Suprapubic skin (tissue), 4 donors: ENCODE measurements at regions not wholly inside any gene's neighbourhood (a gene's known extent, or its start where the extent isn't known, plus 50 kb on each side); places are given as distances from the start of the nearest gene placed in this dataset.

ENCODE experiments used
- DNase-seq, 2 donors: peaks; one replicate each; pipeline ENCODE4 v3.0.0-alpha.2; 2019; ENCODE audit warnings: low spot score in 2 of 2
- H3K27ac ChIP-seq: fragments of 200-600 bp; sonication (generic); one replicate; pipeline ENCODE4 v1.5.1; 2019
- H3K27me3 ChIP-seq: fragments of 200-600 bp; sonication (generic); one replicate; pipeline ENCODE4 v1.5.1; 2019
- H3K36me3 ChIP-seq: fragments of 200-600 bp; sonication (generic); one replicate; pipeline ENCODE4 v1.5.1; 2019
- H3K4me1 ChIP-seq: fragments of 200-600 bp; sonication (generic); one replicate; pipeline ENCODE4 v1.5.1; 2019
- H3K4me3 ChIP-seq: fragments of 200-600 bp; sonication (generic); one replicate; pipeline ENCODE4 v1.5.1; 2019; ENCODE audit warnings: mild to moderate bottlenecking
- H3K9me3 ChIP-seq: fragments of 200-600 bp; sonication (generic); one replicate; pipeline ENCODE4 v1.5.1; 2019
- EP300 ChIP-seq: sonication (generic); formaldehyde crosslinking; IDR thresholded peaks from one replicate; pipeline ENCODE4 v1.6.1; 2017; ENCODE audit warnings: antibody characterized with exemption
- POLR2A ChIP-seq, 2 donors: fragments of 450-650 bp; IDR thresholded peaks; one replicate each; pipeline ENCODE4 v1.6.1; 2017; ENCODE audit warnings: antibody characterized with exemption in 2 of 2, mild to moderate bottlenecking in 2 of 2, moderate library complexity in 2 of 2
- POLR2AphosphoS5 ChIP-seq, 3 donors: sonication (generic); formaldehyde crosslinking; IDR thresholded peaks; one replicate each; pipeline ENCODE4 v1.6.1; 2017; ENCODE audit warnings: antibody characterized with exemption in 3 of 3
- WGBS: methylation state at CpG from one replicate; pipeline ENCODE4 v1.1.5; 2018; 5-methylcytosine and 5-hydroxymethylcytosine counted together
- TF ChIP-seq, protein P1 (sequence below), 2 donors: fragments of 200-600 bp in 1 of 2; fragments of 450-650 bp in 1 of 2; sonication (generic) in 1 of 2; IDR thresholded peaks; one replicate each; pipeline ENCODE4 v1.5.1; 2016 to 2019; ENCODE audit warnings: antibody characterized with exemption in 2 of 2, mild to moderate bottlenecking in 1 of 2, moderate library complexity in 1 of 2

GRCh38 chr2:133810559-133810958 lies 242.3 kb upstream of the NCKAP5 start:
- no peak for DNase-seq
- H3K27ac ChIP-seq = no peak overlapping the region
- no peaks in the 10 kb centered on the region for H3K27me3 ChIP-seq
- no peaks in the 10 kb centered on the region for H3K36me3 ChIP-seq
- H3K9me3 ChIP-seq = no peaks in the 10 kb centered on the region
- TF ChIP-seq, protein P1, sequence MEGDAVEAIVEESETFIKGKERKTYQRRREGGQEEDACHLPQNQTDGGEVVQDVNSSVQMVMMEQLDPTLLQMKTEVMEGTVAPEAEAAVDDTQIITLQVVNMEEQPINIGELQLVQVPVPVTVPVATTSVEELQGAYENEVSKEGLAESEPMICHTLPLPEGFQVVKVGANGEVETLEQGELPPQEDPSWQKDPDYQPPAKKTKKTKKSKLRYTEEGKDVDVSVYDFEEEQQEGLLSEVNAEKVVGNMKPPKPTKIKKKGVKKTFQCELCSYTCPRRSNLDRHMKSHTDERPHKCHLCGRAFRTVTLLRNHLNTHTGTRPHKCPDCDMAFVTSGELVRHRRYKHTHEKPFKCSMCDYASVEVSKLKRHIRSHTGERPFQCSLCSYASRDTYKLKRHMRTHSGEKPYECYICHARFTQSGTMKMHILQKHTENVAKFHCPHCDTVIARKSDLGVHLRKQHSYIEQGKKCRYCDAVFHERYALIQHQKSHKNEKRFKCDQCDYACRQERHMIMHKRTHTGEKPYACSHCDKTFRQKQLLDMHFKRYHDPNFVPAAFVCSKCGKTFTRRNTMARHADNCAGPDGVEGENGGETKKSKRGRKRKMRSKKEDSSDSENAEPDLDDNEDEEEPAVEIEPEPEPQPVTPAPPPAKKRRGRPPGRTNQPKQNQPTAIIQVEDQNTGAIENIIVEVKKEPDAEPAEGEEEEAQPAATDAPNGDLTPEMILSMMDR (IDR thresholded peaks at IDR 0.05) = no peak
- TF ChIP-seq POLR2AphosphoS5 (IDR thresholded peaks at IDR 0.05) (no peak), POLR2A (IDR thresholded peaks at IDR 0.05) (no peak), EP300 (no peak)
- H3K4me1 ChIP-seq = no peaks in the 10 kb centered on the region
- WGBS = 93% methylated on average over 2 of the region's 2 CpGs
- no peak overlapping the region for H3K4me3 ChIP-seq

GRCh38 chr2:133811409-133812125 lies 243.3 kb upstream of the NCKAP5 start:
- TF ChIP-seq, protein P1 (IDR thresholded peaks at IDR 0.05) = no peak
- TF ChIP-seq POLR2A (IDR thresholded peaks at IDR 0.05) = no peak
- no peak for TF ChIP-seq POLR2AphosphoS5 (IDR thresholded peaks at IDR 0.05)
- TF ChIP-seq EP300 = no peak
- Histone ChIP-seq H3K4me3 (no peak overlapping the region), H3K9me3 (no peaks in the 10 kb centered on the region), H3K27me3 (no peaks in the 10 kb centered on the region), H3K36me3 (no peaks in the 10 kb centered on the region), H3K4me1 (no peaks in the 10 kb centered on the region), H3K27ac (no peak overlapping the region)
- 74% methylated on average over 4 of the region's 4 CpGs for WGBS
- DNase-seq = no peak

DNA sequence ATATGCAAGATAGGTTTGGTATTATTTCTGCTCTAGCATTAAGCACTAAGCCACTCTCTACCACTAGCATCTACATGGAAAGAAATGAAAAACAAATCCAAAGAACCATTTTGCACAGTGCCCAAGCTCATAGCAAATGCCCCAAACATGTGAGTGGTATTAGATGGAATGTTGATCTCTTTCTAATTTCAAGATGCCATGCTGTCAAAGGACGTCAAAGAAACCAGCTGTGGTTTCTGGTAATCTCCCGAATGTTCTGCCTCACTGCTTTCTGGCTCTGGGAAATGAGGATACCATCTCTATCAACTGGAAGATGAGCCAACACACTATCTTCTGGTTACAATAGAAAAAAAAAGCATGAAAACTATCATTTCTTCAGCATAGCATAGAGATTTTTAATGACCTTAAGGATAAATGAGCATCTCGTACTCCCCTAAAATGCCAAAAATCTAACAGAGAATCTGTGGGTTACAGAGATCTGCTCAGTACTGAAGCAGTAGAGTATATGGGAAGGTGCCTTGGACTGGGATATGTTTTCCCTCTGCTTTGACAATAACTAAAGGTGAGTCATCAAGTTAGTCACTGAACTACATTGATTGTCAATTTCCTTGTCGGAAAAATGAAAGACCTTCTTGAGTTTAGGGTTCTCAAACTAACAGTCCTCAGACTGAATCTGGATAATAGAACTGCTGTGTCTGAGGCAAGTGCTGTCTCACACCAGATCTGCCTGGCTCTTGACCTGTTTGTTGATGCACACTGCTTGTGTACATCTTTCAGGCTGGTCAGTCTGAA lies 244.8 kb upstream of the NCKAP5 start:
- Histone ChIP-seq H3K9me3 (no peaks in the 10 kb centered on the region), H3K36me3 (no peaks in the 10 kb centered on the region), H3K4me1 (no peaks in the 10 kb centered on the region), H3K27ac (no peak overlapping the region), H3K4me3 (no peak overlapping the region), H3K27me3 (no peaks in the 10 kb centered on the region)
- no peak for DNase-seq
- TF ChIP-seq POLR2A (IDR thresholded peaks at IDR 0.05) (no peak), POLR2AphosphoS5 (IDR thresholded peaks at IDR 0.05) (no peak), EP300 (no peak)
- TF ChIP-seq, protein P1 (IDR thresholded peaks at IDR 0.05) = no peak
- WGBS = 65% methylated on average over 4 of the region's 4 CpGs

DNA sequence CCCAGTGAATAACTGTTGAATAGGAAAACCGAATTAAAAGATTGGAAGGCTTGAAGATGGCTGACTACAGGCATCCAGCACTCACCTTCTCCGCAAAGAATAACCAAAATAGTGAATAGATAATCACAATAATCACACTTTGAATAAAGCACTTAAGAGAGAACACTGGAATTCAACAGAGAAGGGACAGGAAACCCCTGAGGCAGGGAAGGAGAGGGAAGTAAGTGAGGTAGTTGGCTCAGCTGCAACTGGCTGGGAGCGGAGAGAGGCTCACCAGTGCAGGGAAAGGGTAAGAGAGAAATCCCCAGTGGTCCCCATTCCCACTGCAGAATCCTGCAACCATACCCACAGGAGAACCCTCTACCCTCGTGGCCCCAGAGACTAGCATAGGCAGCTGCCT lies 246.6 kb upstream of the NCKAP5 start:
- 53% methylated on average over 4 of the region's 4 CpGs for WGBS
- H3K4me3 ChIP-seq = no peak overlapping the region
- TF ChIP-seq EP300 (no peak), POLR2A (IDR thresholded peaks at IDR 0.05) (no peak), POLR2AphosphoS5 (IDR thresholded peaks at IDR 0.05) (no peak)
- TF ChIP-seq, protein P1 (IDR thresholded peaks at IDR 0.05) = no peak
- no peak for DNase-seq
- H3K9me3 ChIP-seq = no peaks in the 10 kb centered on the region
- H3K27me3 ChIP-seq = no peaks in the 10 kb centered on the region
- H3K27ac ChIP-seq = no peak overlapping the region
- no peaks in the 10 kb centered on the region for H3K4me1 ChIP-seq
- no peaks in the 10 kb centered on the region for H3K36me3 ChIP-seq

DNA sequence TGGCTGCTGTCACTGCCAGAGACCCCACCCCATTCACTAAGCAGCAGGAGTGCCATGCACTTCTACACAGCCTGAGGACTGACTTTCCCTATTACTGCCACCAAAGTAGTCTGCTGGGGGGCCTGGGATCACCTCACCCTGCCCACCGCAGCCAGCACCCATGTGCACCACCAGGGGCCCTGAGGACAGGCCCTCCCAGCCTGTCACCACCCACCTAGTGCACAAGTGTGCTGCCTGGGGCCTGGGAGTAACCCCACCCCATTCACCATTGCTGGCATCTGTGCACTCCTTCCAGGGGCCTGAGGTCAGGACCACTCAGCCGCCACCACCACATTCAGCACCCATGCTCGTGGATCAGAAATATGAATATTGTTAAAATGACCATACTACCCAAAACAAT lies 247.8 kb upstream of the NCKAP5 start:
- Histone ChIP-seq H3K4me1 (no peaks in the 10 kb centered on the region), H3K9me3 (no peaks in the 10 kb centered on the region), H3K36me3 (no peaks in the 10 kb centered on the region), H3K27me3 (no peaks in the 10 kb centered on the region), H3K27ac (no peak overlapping the region), H3K4me3 (no peak overlapping the region)
- WGBS = 91% methylated on average over 2 of the region's 3 CpGs
- no peak for DNase-seq
- TF ChIP-seq, protein P1 (IDR thresholded peaks at IDR 0.05) = no peak
- no peak for TF ChIP-seq EP300
- TF ChIP-seq POLR2A (IDR thresholded peaks at IDR 0.05) = no peak
- TF ChIP-seq POLR2AphosphoS5 (IDR thresholded peaks at IDR 0.05) = no peak
